ENCODE measurements at regions not wholly inside any gene's neighbourhood (a gene's known extent, or its start where the extent isn't known, plus 50 kb on each side); places are given as distances from the start of the nearest gene placed in this dataset.
"Not testable (repeated sequence)": the region's sequence is repeated elsewhere in the genome, so short reads cannot be mapped to it uniquely, and the experiment has no call there.

DNA sequence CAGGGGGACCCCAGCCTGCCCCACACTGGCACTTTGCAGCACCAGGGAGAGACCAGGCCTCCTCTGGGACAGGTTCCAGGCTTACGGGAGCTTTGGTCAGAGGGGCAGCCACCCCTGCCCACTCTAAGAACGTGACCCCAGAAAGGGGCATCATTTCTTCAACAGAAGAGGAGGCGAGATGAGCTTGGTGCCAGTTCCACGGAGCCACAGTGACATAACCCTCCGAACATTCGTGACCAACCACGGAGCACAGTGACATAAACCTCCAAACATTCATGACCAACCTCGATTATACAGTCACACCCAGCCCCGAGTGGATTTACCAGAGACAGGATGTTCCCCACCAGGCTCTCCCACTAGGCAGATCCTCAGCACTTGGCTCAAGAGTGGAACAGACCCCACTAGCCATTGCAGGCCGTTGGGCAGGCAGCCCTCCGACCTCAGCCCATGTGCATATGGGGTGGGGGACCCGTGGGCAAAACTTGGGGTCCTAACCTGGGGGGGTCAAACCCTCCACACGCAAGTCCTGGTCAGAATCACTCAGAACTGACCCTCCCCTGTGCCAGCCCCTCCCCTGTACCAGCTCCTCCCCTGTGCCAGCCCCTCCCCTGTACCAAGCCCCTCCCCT, 112.9 kb downstream of the METRNL start:
- DNase-seq = peak; percentile 45

DNA sequence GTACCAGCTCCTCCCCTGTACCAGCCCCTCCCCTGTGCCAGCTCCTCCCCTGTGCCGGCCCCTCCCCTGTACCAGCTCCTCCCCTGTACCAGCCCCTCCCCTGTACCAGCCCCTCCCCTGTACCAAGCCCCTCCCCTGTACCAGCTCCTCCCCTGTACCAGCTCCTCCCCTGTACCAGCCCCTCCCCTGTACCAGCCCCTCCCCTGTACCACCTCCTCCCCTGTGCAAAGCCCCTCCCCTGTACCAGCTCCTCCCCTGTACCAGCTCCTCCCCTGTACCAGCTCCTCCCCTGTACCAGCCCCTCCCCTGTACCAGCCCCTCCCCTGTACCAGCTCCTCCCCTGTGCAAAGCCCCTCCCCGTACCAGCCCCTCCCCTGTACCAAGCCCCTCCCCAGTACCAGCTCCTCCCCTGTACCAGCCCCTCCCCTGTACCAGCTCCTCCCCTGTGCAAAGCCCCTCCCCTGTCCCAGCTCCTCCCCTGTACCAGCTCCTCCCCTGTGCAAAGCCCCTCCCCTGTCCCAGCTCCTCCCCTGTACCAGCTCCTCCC, 113.5 kb downstream of the METRNL start:
- DNase-seq = not testable (repeated sequence)

DNA sequence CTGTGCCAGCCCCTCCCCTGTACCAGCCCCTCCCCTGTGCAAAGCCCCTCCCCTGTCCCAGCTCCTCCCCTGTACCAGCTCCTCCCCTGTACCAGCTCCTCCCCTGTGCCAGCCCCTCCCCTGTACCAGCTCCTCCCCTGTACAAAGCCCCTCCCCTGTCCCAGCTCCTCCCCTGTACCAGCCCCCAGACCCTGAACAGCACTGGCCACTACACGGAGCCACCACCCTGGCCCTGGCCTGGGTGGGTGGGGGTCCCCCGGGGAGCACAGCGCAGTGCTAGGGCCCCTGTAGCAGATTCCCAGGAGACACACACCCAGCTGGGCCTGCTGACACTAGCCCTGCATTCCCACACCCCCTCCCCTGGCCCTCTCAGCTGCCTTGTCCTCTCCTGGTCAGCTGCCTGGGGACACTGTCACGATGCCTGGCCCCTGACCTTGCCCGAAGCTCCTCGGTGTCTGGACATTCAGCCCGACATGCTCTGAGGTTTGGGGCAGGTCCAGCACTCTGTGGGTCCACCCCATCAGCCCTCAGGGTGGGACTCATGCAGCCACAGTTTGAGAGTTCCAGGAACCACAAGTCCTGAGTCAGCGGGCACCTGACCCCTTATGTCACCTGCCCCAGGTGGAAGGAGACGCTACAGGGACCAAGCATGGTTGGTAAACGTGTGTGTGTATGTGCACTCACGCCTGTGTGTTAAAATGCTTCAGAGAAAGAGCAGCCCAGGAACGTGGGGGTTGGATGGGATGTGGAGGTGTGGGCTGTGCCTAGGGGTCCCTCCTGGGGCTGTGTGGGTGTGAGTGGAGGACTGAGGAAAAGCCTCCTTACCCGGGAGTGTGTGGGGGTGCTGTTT, 114.2 kb downstream of the METRNL start:
- DNase-seq = no peak

DNA sequence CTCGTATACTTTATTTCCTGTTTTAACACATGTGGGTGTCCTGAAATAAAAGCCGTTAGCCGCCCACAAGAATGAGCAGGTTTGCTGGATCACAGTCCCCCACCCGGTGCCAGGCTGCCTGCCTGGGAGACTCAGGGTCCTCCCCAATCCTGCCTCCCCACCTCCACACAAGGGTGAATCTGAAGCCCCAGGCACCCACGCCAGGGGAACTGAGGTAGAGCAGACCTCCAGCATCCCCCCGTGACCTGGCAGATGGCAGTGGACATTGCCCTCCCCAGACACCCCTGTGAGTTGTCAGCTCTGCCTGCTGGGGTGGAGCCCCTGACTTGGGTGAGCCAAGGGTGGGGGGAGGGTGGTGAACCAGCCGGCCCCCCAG, 114.8 kb downstream of the METRNL start:
- no peak for DNase-seq

GRCh38 chr17:83194761-83195329, 115.4 kb downstream of the METRNL start:
- peak; percentile 37 for DNase-seq

- DNase-seq = no peak
Observed at GRCh38 chr17:83195330-83196023, 116.1 kb downstream of the METRNL start.

- DNase-seq = peak; percentile 83
Observed at GRCh38 chr17:83196024-83196365, 116.6 kb downstream of the METRNL start.

GRCh38 chr17:83196366-83196765, 117.0 kb downstream of the METRNL start:
- no peak for DNase-seq

- peak; percentile 56 for DNase-seq
Observed at GRCh38 chr17:83196973-83197880, 117.8 kb downstream of the METRNL start.

- DNase-seq = no peak
Observed at GRCh38 chr17:83198366-83199341, 119.2 kb downstream of the METRNL start.

GRCh38 chr17:83199500-83200201, 120.2 kb downstream of the METRNL start:
- DNase-seq = peak; percentile 67

DNA sequence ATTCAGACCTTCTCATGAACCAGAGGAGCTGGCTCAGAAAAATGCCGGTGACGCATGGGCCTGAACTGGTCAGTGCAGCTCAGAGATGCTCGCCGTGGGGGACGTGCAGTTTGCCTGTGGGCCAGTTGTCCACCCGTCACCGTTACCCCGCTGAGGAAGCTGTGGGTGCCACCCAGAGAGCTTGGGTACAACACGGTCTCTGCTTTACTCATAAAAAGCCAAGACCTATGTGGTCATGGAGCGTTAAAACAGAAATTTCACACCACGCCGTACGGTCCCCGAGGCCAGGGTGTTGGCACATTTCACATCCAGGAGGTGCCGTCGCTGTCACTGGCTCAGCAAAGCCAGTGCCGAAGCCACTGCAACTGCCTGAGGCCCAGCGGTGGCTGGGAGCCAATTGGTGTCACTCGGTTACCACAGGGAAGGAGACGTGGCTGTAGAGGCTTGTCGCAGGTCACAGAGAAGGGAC, 120.9 kb downstream of the METRNL start:
- peak; percentile 45 for DNase-seq

GRCh38 chr17:83200751-83201150, 121.3 kb downstream of the METRNL start:
- DNase-seq = no peak

- DNase-seq = no peak
Observed at GRCh38 chr17:83201206-83202001, 122.0 kb downstream of the METRNL start.

DNA sequence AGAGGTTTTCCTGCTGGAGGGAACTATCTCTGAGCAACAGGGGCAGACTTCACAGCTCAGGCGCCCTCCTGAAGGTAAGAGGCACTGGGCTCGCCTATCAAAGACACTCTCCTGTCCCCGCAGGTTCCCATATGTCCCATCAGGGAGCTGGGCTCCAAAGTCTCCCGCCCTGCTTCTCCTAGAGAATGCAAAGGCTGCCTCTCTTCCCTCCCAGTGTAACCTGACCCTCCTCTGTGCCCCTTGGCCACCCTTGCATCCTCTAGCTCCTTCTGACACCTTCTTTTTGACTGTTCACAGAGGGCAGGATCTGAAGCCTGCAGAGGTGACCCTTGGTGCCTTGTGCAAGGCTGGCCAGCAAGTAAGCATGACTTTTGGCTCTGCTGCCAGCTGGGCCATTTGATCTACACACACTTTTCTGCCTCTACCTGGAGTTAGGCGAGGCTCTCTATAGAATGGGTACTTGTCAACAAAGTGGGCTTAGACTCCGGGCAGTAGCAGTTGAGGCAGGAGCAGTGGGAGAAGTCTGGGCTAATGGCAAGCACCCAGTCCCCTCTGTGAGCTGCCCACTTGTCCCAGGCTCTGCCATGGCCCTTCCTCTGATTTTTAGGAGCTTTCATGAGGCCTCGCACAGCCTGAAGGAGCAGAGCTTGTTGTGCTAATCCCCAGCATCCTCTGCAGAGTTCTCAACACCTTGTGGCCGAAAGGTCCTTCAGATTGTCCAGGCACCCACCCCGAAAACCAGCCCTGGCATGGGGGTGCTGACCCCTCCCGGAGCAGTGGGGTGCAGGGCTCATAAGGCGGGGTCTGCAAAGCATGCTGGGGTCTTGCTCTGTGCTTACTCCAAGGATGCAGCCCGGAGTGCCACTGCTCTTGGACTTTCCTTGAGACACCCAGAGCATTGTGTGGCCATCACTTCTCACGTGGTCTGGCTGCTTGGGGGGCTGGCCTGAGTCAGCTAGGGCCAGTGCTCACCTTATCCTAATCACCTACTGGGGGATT, 122.9 kb downstream of the METRNL start:
- no peak for DNase-seq

DNA sequence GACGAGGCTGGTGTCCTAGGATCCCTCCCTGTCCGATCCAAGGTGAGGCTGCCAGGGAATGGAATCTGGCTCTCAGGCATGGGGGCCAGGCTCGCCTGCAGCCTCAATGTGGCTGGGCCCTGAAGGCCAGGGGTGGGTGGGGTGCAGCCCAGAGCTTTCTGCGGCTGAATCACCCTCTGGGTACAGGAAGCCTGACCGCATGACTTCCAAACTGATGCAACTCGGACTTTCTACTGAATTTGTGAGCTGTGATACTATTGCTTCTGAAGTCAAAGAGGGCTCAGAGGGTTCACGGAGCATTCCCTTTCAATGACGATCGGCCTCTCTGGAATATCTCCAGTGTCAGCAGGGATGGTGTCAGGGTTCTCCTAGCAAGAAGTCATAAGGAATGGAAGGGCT, 123.7 kb downstream of the METRNL start:
- peak; percentile 91 for DNase-seq

DNA sequence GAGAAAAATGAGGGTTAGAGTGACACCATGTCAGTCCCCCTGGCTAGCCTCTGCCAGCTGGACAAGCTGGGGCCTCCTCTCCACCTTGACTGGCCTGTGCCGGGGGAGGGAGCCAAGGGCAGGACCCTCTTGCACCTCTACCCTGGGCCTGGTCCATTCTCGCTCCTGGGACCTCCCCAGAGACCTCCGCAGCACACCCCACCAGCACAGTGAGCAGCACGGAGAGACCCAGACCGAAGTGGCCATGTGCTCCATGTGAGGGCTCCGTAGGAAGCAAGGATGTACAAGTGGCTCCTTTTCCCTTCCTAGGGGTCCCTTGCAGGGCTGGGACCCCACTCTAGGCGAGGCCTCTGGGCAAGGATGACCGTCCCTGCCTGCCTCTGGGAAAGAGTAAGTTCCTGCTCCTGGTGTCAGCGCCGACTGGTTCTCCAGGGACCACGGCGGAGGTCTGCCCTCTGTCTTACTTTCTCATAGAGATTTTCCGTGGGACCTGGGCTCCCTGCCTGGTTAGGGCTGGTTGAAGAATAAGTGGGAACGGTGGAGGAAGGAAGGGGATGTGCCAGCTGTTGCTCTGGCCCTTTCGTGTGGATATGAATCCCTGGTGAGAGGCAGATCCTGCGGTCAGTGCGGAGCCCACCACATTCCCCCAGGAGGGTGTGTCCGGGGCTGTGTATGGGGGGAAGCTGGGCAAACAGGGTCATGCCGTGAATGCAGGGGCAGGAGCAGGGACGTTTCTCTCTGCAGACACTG, 124.2 kb downstream of the METRNL start:
- no peak for DNase-seq
